ENCODE measurements at regions not wholly inside any gene's neighbourhood (a gene's known extent, or its start where the extent isn't known, plus 50 kb on each side); places are given as distances from the start of the nearest gene placed in this dataset.
A peak's percentile ranks its signal among the peaks of the same experiment; 100 is the strongest.

DNA sequence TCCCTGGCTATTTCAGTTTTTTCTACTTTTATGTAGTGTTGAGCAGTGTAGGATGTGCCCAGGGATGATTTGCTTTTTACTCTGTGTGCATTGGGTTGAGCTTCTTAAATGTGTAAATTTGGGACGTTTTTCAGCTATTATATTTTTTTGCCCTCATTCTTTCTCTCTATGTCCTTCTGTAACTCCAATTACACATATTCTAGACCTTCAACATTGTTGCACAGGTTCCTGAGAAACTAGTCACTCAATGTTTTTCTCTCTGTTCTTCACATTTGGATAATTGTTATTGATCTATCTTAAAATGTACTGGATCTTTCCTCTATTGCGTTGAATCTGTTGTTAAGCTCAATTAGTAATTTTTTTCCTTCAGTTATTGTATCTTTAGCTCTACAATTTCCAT, 162.7 kb upstream of the TCF21 start:
- DNase-seq (no peak), ATAC-seq (ENCODE audit: insufficient read depth, low FRiP score) (no peak)
- Histone ChIP-seq H3K27me3 (ENCODE audit: control insufficient read depth in 3 of 3, insufficient read depth in 3 of 3, low read length in 2 of 3) (no peaks in the 10 kb centered on the region), H3K9ac (ENCODE audit: insufficient read depth in 1 of 2, low read length in 2 of 2) (no peak overlapping the region), H3K27ac (ENCODE audit: low read depth in 1 of 2, low read length in 1 of 2) (no peak overlapping the region), H3K4me3 (no peak overlapping the region), H3K36me3 (ENCODE audit: control insufficient read depth in 4 of 4, insufficient read depth in 4 of 4, low read length in 4 of 4) (no peaks in the 10 kb centered on the region), H3K9me3 (ENCODE audit: control insufficient read depth in 4 of 4, insufficient read depth in 3 of 4, low read length in 3 of 4) (peaks cover 0 to 7% (median 1%) of the 10 kb centered on the region in 4 donors), H3K4me1 (ENCODE audit: control insufficient read depth in 5 of 5, insufficient read depth in 5 of 5, low read length in 5 of 5) (peaks cover 0 to 10% (median 0%) of the 10 kb centered on the region in 5 donors)
- 84 to 91% methylated on average over 2 of the region's 2 CpGs for WGBS, 2 donors
- TF ChIP-seq, protein P1, sequence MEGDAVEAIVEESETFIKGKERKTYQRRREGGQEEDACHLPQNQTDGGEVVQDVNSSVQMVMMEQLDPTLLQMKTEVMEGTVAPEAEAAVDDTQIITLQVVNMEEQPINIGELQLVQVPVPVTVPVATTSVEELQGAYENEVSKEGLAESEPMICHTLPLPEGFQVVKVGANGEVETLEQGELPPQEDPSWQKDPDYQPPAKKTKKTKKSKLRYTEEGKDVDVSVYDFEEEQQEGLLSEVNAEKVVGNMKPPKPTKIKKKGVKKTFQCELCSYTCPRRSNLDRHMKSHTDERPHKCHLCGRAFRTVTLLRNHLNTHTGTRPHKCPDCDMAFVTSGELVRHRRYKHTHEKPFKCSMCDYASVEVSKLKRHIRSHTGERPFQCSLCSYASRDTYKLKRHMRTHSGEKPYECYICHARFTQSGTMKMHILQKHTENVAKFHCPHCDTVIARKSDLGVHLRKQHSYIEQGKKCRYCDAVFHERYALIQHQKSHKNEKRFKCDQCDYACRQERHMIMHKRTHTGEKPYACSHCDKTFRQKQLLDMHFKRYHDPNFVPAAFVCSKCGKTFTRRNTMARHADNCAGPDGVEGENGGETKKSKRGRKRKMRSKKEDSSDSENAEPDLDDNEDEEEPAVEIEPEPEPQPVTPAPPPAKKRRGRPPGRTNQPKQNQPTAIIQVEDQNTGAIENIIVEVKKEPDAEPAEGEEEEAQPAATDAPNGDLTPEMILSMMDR (IDR thresholded peaks at IDR 0.05; ENCODE audit: control extremely low read depth, extremely low read depth) = no peak

DNA sequence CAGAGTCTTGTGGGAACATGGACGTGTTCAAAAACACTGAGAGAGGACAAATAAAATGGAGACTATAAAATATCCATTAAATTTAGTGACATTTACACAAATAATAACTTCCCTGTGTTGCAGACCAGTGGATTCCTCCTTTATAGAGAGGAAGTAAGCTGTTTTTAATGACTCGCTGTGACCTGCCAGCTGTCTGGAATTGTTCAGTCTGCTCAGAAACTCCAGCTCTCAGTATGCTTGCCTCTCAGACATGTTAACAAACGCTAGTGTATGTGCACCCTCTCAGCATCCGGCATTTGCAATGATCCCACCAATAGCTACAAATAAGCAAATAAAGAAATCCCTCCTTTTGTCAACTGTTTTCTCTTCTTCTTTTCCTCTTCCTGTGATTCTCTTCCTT, 158.0 kb upstream of the TCF21 start:
- 43 to 51% methylated on average over 4 of the region's 4 CpGs for WGBS, 2 donors
- DNase-seq (peak; percentile 80 to 92 (median 88)), ATAC-seq (ENCODE audit: insufficient read depth, low FRiP score) (no peak)
- peaks cover 0 to 15% (median 0%) of the 10 kb centered on the region in 5 donors for H3K4me1 ChIP-seq (ENCODE audit: control insufficient read depth in 5 of 5, insufficient read depth in 5 of 5, low read length in 5 of 5)
- H3K4me3 ChIP-seq = no peak overlapping the region
- no peak overlapping the region for H3K9ac ChIP-seq (ENCODE audit: insufficient read depth in 1 of 2, low read length in 2 of 2)
- no peaks in the 10 kb centered on the region for H3K27me3 ChIP-seq (ENCODE audit: control insufficient read depth in 3 of 3, insufficient read depth in 3 of 3, low read length in 2 of 3)
- H3K9me3 ChIP-seq (ENCODE audit: control insufficient read depth in 4 of 4, insufficient read depth in 3 of 4, low read length in 3 of 4) = peaks cover 0 to 5% (median 1%) of the 10 kb centered on the region in 4 donors
- H3K36me3 ChIP-seq (ENCODE audit: control insufficient read depth in 4 of 4, insufficient read depth in 4 of 4, low read length in 4 of 4) = no peaks in the 10 kb centered on the region
- no peak overlapping the region for H3K27ac ChIP-seq (ENCODE audit: low read depth in 1 of 2, low read length in 1 of 2)
- TF ChIP-seq, protein P1 (IDR thresholded peaks at IDR 0.05; ENCODE audit: control extremely low read depth, extremely low read depth) = no peak

DNA sequence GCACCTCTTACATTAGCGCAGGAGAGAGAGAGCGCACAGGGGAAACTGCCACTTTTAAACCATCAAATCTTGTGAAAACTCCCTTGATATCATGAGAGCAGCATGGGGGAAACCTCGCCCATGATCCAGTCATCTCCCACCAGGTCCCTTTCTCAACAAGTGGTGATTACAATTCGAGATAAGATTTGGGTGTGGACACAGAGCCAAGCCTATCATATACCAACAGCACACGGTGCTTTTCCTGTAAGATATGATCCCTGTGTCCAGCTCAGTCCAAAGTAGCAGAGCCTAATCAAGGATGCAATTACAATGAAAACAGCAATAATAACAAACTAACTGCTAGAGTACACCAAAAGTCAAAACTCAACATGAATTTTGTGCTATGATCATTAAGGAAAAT, 148.7 kb upstream of the TCF21 start:
- no peak overlapping the region for H3K4me3 ChIP-seq
- no peak for DNase-seq
- no peak overlapping the region for H3K9ac ChIP-seq (ENCODE audit: insufficient read depth in 1 of 2, low read length in 2 of 2)
- H3K4me1 ChIP-seq (ENCODE audit: control insufficient read depth in 5 of 5, insufficient read depth in 5 of 5, low read length in 5 of 5) = peaks cover 0 to 8% (median 0%) of the 10 kb centered on the region in 5 donors
- H3K36me3 ChIP-seq (ENCODE audit: control insufficient read depth in 4 of 4, insufficient read depth in 4 of 4, low read length in 4 of 4) = no peaks in the 10 kb centered on the region
- H3K27me3 ChIP-seq (ENCODE audit: control insufficient read depth in 3 of 3, insufficient read depth in 3 of 3, low read length in 2 of 3) = no peaks in the 10 kb centered on the region
- ATAC-seq (ENCODE audit: insufficient read depth, low FRiP score) = no peak
- no peak overlapping the region for H3K27ac ChIP-seq (ENCODE audit: low read depth in 1 of 2, low read length in 1 of 2)
- H3K9me3 ChIP-seq (ENCODE audit: control insufficient read depth in 4 of 4, insufficient read depth in 3 of 4, low read length in 3 of 4) = no peaks in the 10 kb centered on the region
- 74 to 82% methylated on average over 5 of the region's 5 CpGs for WGBS, 2 donors
- TF ChIP-seq, protein P1 (IDR thresholded peaks at IDR 0.05; ENCODE audit: control extremely low read depth, extremely low read depth) = no peak

DNA sequence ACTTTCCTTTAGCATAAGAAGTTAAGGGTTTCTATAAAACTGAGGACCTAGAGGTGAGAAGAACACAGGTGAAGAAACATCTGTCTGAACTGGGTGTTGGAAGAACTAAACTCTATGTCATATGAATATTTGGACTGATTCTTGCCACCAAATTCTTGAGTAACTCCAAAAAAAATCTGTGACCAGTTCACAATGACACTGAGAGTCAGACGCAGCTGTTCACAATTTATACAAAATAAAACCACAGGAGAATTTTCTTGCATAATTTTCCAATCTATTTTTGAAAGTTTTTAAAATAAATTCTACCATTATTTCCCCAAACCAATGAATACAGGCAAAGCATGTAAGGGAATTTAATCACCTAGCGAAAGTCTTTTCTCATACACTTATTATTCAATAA, 148.1 kb upstream of the TCF21 start:
- Histone ChIP-seq H3K9me3 (ENCODE audit: control insufficient read depth in 4 of 4, insufficient read depth in 3 of 4, low read length in 3 of 4) (no peaks in the 10 kb centered on the region), H3K4me1 (ENCODE audit: control insufficient read depth in 5 of 5, insufficient read depth in 5 of 5, low read length in 5 of 5) (peaks cover 0 to 8% (median 0%) of the 10 kb centered on the region in 5 donors), H3K36me3 (ENCODE audit: control insufficient read depth in 4 of 4, insufficient read depth in 4 of 4, low read length in 4 of 4) (no peaks in the 10 kb centered on the region), H3K27me3 (ENCODE audit: control insufficient read depth in 3 of 3, insufficient read depth in 3 of 3, low read length in 2 of 3) (no peaks in the 10 kb centered on the region), H3K9ac (ENCODE audit: insufficient read depth in 1 of 2, low read length in 2 of 2) (no peak overlapping the region), H3K4me3 (no peak overlapping the region), H3K27ac (ENCODE audit: low read depth in 1 of 2, low read length in 1 of 2) (no peak overlapping the region)
- ATAC-seq (ENCODE audit: insufficient read depth, low FRiP score) (no peak), DNase-seq (no peak)
- 86 to 87% methylated on average over 2 of the region's 2 CpGs for WGBS, 2 donors
- TF ChIP-seq, protein P1 (IDR thresholded peaks at IDR 0.05; ENCODE audit: control extremely low read depth, extremely low read depth) = no peak

Data from lung (tissue), 11 donors.